Sigmoid colon (tissue), 6 donors: ENCODE measurements at regions not wholly inside any gene's neighbourhood (a gene's known extent, or its start where the extent isn't known, plus 50 kb on each side); places are given as distances from the start of the nearest gene placed in this dataset.

Experiments used
- DNase-seq: peaks from one replicate; pipeline ENCODE4 v3.0.0-alpha.2; 2019
- H3K27ac ChIP-seq, 4 donors: fragments of 200-600 bp; sonication (generic); one replicate each; pipeline ENCODE4 v1.5.1; 2016 to 2019; ENCODE audit warnings: mild to moderate bottlenecking in 1 of 4
- H3K27me3 ChIP-seq, 3 donors: fragments of 200-600 bp; sonication (generic); one replicate each; pipeline ENCODE4 v1.5.1; 2019; ENCODE audit warnings: mild to moderate bottlenecking in 1 of 3
- H3K36me3 ChIP-seq, 4 donors: fragments of 200-600 bp; sonication (generic); one replicate each; pipeline ENCODE4 v1.5.1; 2016 to 2019
- H3K4me1 ChIP-seq, 4 donors: fragments of 200-600 bp; sonication (generic); one replicate each; pipeline ENCODE4 v1.5.1; 2017 to 2019
- H3K4me3 ChIP-seq, 4 donors: fragments of 200-600 bp; sonication (generic); one replicate each; pipeline ENCODE4 v1.5.1; 2017 to 2019; ENCODE audit warnings: mild to moderate bottlenecking in 2 of 4, moderate library complexity in 1 of 4
- H3K9me3 ChIP-seq, 4 donors: fragments of 200-600 bp in 3 of 4; sonication (generic) in 3 of 4; one replicate each; pipeline versions ENCODE4 v1.5.1 to v1.6.1; 2013 to 2019
- EP300 ChIP-seq, 4 donors: sonication (generic); formaldehyde crosslinking; IDR thresholded peaks; one replicate each; pipeline ENCODE4 v1.6.1; 2017; ENCODE audit warnings: antibody characterized with exemption in 4 of 4
- POLR2A ChIP-seq, 2 donors: fragments of 450-650 bp; IDR thresholded peaks; one replicate each; pipeline ENCODE4 v1.6.1; 2016; ENCODE audit warnings: antibody characterized with exemption in 2 of 2, mild to moderate bottlenecking in 2 of 2, moderate library complexity in 2 of 2
- POLR2AphosphoS5 ChIP-seq, 4 donors: sonication (generic); formaldehyde crosslinking; IDR thresholded peaks; one replicate each; pipeline ENCODE4 v1.6.1; 2017; ENCODE audit warnings: antibody characterized with exemption in 4 of 4
- WGBS, 2 donors: extraction: QIAGEN DNeasy Blood & Tissue Kit; methylation state at CpG; one replicate each; pipeline ENCODE4 v1.1.7; 2013; 5-methylcytosine and 5-hydroxymethylcytosine counted together
- intact Hi-C: fragments of 100-400 bp; cut with DNase I; formaldehyde crosslinking; loops from one replicate; pipeline ENCODE4 v1.15.1; 2023
- TF ChIP-seq, protein P1 (sequence below), 4 experiments: fragments of 450-650 bp in 3 of 4; fragments of 200-600 bp in 1 of 4; IDR thresholded peaks; one replicate each; pipeline ENCODE4 v1.5.1; 2016 to 2019; ENCODE audit warnings: antibody characterized with exemption in 4 of 4, mild to moderate bottlenecking in 3 of 4, moderate library complexity in 2 of 4
- donor health status: healthy with polysubstance abuse.
- donor health status: healthy.

DNA sequence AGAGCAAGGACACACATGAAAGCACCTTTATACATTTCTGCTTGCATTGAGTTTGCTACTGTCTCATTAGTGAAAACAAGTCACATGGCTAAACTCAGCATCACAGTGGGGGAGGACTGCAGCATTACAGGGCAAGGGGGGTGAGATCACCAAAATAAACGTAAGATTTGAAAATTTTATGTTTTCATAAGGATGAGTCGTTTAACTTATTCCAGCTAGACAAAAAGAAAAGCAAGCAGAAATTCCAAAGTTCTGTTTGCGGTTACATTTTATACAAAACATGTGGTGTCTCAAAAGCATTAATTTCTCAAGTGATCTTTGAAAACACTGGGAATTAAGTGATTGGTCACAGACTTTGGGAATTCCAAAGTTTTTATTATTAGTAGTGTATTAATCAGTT lies 261.4 kb upstream of the RXFP2 start:
- Histone ChIP-seq H3K4me1 (no peaks in the 10 kb centered on the region), H3K9me3 (no peaks in the 10 kb centered on the region), H3K27me3 (no peaks in the 10 kb centered on the region), H3K27ac (no peak overlapping the region), H3K4me3 (no peak overlapping the region), H3K36me3 (no peaks in the 10 kb centered on the region)
- DNase-seq = no peak
- 75 to 80% methylated on average over 3 of the region's 3 CpGs for WGBS, 2 donors
- TF ChIP-seq, protein P1, sequence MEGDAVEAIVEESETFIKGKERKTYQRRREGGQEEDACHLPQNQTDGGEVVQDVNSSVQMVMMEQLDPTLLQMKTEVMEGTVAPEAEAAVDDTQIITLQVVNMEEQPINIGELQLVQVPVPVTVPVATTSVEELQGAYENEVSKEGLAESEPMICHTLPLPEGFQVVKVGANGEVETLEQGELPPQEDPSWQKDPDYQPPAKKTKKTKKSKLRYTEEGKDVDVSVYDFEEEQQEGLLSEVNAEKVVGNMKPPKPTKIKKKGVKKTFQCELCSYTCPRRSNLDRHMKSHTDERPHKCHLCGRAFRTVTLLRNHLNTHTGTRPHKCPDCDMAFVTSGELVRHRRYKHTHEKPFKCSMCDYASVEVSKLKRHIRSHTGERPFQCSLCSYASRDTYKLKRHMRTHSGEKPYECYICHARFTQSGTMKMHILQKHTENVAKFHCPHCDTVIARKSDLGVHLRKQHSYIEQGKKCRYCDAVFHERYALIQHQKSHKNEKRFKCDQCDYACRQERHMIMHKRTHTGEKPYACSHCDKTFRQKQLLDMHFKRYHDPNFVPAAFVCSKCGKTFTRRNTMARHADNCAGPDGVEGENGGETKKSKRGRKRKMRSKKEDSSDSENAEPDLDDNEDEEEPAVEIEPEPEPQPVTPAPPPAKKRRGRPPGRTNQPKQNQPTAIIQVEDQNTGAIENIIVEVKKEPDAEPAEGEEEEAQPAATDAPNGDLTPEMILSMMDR (IDR thresholded peaks at IDR 0.05) = no peak
- TF ChIP-seq POLR2AphosphoS5 (IDR thresholded peaks at IDR 0.05) (no peak), EP300 (IDR thresholded peaks at IDR 0.05) (no peak), POLR2A (IDR thresholded peaks at IDR 0.05) (no peak)
- intact Hi-C loops = no loop called here

DNA sequence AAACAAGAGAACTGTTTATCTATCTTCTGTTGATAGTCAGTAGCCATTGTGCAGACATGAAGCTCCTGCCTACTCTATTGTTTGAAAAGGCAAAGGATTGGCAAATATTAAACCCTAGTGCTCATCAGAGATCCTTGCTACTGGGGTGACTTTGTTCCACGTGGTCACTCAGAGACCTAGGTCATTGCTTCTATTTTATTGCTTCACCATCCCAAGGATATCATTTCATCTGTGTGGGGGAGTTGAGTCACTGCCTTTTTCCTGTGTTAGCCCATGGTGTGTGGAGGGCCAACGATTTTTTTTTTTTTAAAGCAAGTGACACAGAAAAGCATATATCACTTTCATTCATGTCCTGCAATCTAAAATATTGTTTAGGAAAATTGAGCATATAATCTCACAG lies 254.1 kb upstream of the RXFP2 start:
- Histone ChIP-seq H3K9me3 (no peaks in the 10 kb centered on the region), H3K27me3 (no peaks in the 10 kb centered on the region), H3K27ac (no peak overlapping the region), H3K4me1 (no peaks in the 10 kb centered on the region), H3K4me3 (no peak overlapping the region), H3K36me3 (no peaks in the 10 kb centered on the region)
- 42 to 58% methylated on average over 2 of the region's 2 CpGs for WGBS, 2 donors
- TF ChIP-seq, protein P1 (IDR thresholded peaks at IDR 0.05) = no peak
- TF ChIP-seq POLR2A (IDR thresholded peaks at IDR 0.05) (no peak), EP300 (IDR thresholded peaks at IDR 0.05) (no peak), POLR2AphosphoS5 (IDR thresholded peaks at IDR 0.05) (no peak)
- DNase-seq = no peak
- intact Hi-C loops = no loop called here

DNA sequence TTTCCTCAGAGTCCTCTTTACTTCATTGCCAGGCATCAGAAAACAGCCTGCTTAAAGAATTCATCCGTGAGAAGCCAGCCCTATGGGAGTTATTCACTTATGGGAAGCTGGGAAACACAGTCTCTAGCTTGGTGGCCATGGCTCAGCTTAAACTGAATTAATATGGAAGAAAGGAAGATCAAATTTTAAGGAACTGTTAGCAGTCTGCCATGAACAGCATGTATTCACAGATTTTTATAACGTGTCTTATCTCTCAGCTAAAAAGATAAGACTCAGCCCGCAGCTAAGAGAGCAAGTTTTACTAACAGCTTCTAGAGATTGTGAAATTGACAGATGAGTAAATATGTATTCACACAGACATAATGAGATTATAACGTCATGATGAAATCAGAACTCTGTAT lies 253.7 kb upstream of the RXFP2 start:
- H3K9me3 ChIP-seq = no peaks in the 10 kb centered on the region
- H3K36me3 ChIP-seq = no peaks in the 10 kb centered on the region
- H3K4me1 ChIP-seq = no peaks in the 10 kb centered on the region
- no peak overlapping the region for H3K27ac ChIP-seq
- intact Hi-C loops = no loop called here
- WGBS, 2 donors = 14 to 60% methylated on average over 4 of the region's 4 CpGs
- no peaks in the 10 kb centered on the region for H3K27me3 ChIP-seq
- no peak for DNase-seq
- TF ChIP-seq POLR2AphosphoS5 (IDR thresholded peaks at IDR 0.05) (no peak), EP300 (IDR thresholded peaks at IDR 0.05) (no peak), POLR2A (IDR thresholded peaks at IDR 0.05) (no peak)
- TF ChIP-seq, protein P1 (IDR thresholded peaks at IDR 0.05) = no peak
- H3K4me3 ChIP-seq = no peak overlapping the region

DNA sequence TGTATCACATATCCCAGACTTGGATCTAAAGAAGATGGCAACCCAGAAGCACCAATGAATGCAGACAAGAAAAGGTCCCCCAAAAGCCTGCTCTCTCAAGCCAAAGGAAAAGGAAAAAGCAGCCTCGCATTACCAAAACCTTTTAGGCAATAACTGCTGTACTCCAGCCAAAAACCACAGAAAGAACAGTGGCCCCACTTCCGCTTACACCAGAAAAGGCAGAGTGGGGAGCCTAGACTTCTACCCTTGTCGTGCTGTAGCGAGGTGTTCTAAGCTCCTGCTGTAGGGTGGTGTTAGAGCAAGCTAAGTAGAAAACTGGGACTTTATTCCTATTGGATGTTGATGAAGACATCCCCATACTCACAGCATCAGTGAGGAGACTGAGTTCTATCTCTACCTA lies 244.0 kb upstream of the RXFP2 start:
- H3K4me1 ChIP-seq = no peaks in the 10 kb centered on the region
- intact Hi-C loops = no loop called here
- no peaks in the 10 kb centered on the region for H3K36me3 ChIP-seq
- no peak for DNase-seq
- no peak overlapping the region for H3K27ac ChIP-seq
- no peaks in the 10 kb centered on the region for H3K27me3 ChIP-seq
- 90 to 92% methylated on average over 4 of the region's 4 CpGs for WGBS, 2 donors
- H3K9me3 ChIP-seq = peaks cover 0 to 3% (median 1%) of the 10 kb centered on the region in 4 donors
- TF ChIP-seq, protein P1 (IDR thresholded peaks at IDR 0.05) = no peak
- TF ChIP-seq POLR2A (IDR thresholded peaks at IDR 0.05) (no peak), EP300 (IDR thresholded peaks at IDR 0.05) (no peak), POLR2AphosphoS5 (IDR thresholded peaks at IDR 0.05) (no peak)
- no peak overlapping the region for H3K4me3 ChIP-seq

DNA sequence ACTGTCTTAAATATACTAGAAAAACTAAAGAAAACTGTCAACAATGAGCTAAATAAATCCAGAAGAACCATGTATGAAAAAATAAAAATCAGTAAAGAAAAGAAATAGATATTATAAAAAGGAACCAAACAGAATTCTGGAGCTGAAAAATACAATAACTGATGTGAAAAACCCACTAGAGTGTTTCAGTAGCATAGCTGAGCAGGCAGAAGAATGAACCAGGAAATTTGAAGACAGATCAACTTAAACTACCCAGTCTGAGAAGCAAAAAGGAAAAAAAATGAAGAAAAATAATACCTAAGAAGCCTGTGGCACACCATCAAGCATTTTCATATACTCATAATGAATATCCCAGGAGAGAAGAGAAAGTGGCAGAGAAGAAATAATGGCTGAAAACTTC lies 240.1 kb upstream of the RXFP2 start:
- intact Hi-C loops = no loop called here
- no peak for DNase-seq
- TF ChIP-seq POLR2AphosphoS5 (IDR thresholded peaks at IDR 0.05) = no peak
- TF ChIP-seq, protein P1 (IDR thresholded peaks at IDR 0.05) = no peak
- no peak for TF ChIP-seq EP300 (IDR thresholded peaks at IDR 0.05)
- TF ChIP-seq POLR2A (IDR thresholded peaks at IDR 0.05) = no peak
- Histone ChIP-seq H3K27ac (no peak overlapping the region), H3K27me3 (no peaks in the 10 kb centered on the region), H3K4me1 (no peaks in the 10 kb centered on the region), H3K9me3 (peaks cover 0 to 3% (median 1%) of the 10 kb centered on the region in 4 donors), H3K36me3 (no peaks in the 10 kb centered on the region), H3K4me3 (no peak overlapping the region)
